ENCODE measurements at regions not wholly inside any gene's neighbourhood (a gene's known extent, or its start where the extent isn't known, plus 50 kb on each side); places are given as distances from the start of the nearest gene placed in this dataset.

DNA sequence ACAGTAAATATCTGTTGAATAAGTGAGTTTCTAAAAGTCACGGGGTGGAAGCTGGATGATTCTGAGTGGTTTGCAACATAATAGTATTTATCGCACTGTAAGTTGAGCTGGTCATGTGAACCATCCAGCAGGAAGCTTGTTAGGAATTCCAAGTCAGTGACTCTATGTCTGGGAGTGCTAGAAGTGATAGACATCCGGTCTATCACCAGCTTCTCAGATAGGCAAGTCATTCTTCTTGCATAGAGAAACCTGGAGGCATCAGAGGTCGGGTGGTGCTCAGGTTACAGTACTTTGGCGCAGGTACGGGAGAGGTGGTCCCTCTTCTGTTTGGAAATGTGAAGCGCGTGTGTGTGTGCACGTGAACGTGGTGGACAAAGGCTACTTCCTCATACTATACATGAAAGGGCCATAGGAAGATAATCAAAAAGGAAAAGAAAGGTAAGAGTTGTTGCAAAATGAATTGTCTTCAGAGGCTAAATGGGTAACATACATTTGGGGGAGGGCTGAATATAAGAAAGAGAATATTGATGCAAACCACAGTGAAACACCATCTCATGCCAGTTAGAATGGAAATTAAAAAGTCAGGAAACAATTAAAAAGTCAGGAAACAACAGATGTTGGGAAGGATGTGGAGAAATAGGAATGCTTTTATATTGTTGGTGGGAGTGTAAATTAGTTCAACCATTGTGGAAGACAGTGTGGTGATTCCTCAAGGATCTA is 299.3 kb upstream of the ZFP64 start (continued):
- TF ChIP-seq, protein P1, sequence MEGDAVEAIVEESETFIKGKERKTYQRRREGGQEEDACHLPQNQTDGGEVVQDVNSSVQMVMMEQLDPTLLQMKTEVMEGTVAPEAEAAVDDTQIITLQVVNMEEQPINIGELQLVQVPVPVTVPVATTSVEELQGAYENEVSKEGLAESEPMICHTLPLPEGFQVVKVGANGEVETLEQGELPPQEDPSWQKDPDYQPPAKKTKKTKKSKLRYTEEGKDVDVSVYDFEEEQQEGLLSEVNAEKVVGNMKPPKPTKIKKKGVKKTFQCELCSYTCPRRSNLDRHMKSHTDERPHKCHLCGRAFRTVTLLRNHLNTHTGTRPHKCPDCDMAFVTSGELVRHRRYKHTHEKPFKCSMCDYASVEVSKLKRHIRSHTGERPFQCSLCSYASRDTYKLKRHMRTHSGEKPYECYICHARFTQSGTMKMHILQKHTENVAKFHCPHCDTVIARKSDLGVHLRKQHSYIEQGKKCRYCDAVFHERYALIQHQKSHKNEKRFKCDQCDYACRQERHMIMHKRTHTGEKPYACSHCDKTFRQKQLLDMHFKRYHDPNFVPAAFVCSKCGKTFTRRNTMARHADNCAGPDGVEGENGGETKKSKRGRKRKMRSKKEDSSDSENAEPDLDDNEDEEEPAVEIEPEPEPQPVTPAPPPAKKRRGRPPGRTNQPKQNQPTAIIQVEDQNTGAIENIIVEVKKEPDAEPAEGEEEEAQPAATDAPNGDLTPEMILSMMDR (IDR thresholded peaks at IDR 0.05 in 2 of 3, conservative IDR thresholded peaks at IDR 0.05 in 1 of 3; ENCODE audit: borderline replicate concordance in 1 of 3, insufficient read depth in 1 of 3, low read depth in 2 of 3, low read length in 2 of 3) = no peak

DNA sequence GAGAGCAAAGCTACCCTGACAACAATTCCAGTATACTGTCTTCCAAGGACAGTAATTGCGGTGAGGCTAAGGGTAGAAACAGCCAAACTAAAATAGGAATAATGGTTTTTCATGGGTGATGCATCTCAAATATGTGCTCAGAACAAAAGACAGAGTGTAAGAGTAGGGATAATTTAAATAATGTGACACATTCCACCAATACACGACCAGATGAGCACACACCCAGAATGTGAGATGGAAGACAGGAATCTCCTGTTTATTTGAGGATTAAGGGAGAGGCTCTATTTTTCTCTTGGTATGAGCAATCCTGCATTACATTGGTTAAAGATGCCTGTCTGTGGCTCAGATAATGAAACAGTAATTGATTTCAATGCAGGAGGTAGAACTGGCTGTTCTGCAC is 292.9 kb upstream of the ZFP64 start:
- no peaks in the 10 kb centered on the region for H3K36me3 ChIP-seq (ENCODE audit: control insufficient read depth in 1 of 2, insufficient read depth in 2 of 2, low read length in 2 of 2)
- H3K9me2 ChIP-seq (ENCODE audit: insufficient read depth) = no peaks in the 10 kb centered on the region
- H3K9ac ChIP-seq (ENCODE audit: low read length) = no peak overlapping the region
- ChIA-PET POLR2A (no interaction called here), RAD21 (ENCODE audit: low non-redundant PET in 1 of 2, low total read pairs in 2 of 2, uncharacterized antibody in 2 of 2, unreplicated experiment in 2 of 2) (no interaction called here), CTCF (no interaction called here)
- H4K20me1 ChIP-seq (ENCODE audit: insufficient read depth) = no peaks in the 10 kb centered on the region
- TF ChIP-seq, protein P2, sequence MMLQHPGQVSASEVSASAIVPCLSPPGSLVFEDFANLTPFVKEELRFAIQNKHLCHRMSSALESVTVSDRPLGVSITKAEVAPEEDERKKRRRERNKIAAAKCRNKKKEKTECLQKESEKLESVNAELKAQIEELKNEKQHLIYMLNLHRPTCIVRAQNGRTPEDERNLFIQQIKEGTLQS (IDR thresholded peaks at IDR 0.05) = no peak
- TF ChIP-seq POLR2AphosphoS5 (IDR thresholded peaks at IDR 0.05; ENCODE audit: low read depth, low read length) (no peak), SP1 (IDR thresholded peaks at IDR 0.05; ENCODE audit: low read depth) (no peak)
- TF ChIP-seq, protein P1 (IDR thresholded peaks at IDR 0.05 in 2 of 3, conservative IDR thresholded peaks at IDR 0.05 in 1 of 3; ENCODE audit: borderline replicate concordance in 1 of 3, insufficient read depth in 1 of 3, low read depth in 2 of 3, low read length in 2 of 3) = no peak
- H3K79me2 ChIP-seq (ENCODE audit: insufficient read depth, low read length) = no peaks in the 10 kb centered on the region
- no peak overlapping the region for H3K4me3 ChIP-seq (replicated peaks in 1 of 2; ENCODE audit: low read depth in 1 of 2, low read length in 2 of 2)
- H3K9me3 ChIP-seq (ENCODE audit: control insufficient read depth in 1 of 2, insufficient read depth in 1 of 2, low read depth in 1 of 2, low read length in 2 of 2) = peaks cover 0 to 4% of the 10 kb centered on the region in 2 experiments; a peak in 1 of 4 replicates
- no peak overlapping the region for H2AFZ ChIP-seq (ENCODE audit: low read depth, low read length, poor library complexity, severe bottlenecking)
- no peaks in the 10 kb centered on the region for H3K4me1 ChIP-seq (ENCODE audit: control insufficient read depth in 1 of 2, insufficient read depth in 2 of 2, low read length in 2 of 2)
- no TSS peak for BruUV-seq (replicated peaks)
- intact Hi-C loops (cut with micrococcal nuclease) = no loop called here
- DNase-seq (ENCODE audit: low read depth, low spot score) = no peak
- no peaks in the 10 kb centered on the region for H3K27me3 ChIP-seq (ENCODE audit: insufficient read depth, low read length)
- H3K27ac ChIP-seq (ENCODE audit: low read depth, low read length) = no peak overlapping the region
- no peak overlapping the region for H3K4me2 ChIP-seq (ENCODE audit: low read length)
- no peak for ATAC-seq

Measured in HCT116 (cell line).